ENCODE measurements at regions not wholly inside any gene's neighbourhood (a gene's known extent, or its start where the extent isn't known, plus 50 kb on each side); places are given as distances from the start of the nearest gene placed in this dataset.

GRCh38 chr13:72412481-72412880 is 314.9 kb downstream of the MZT1 start:
- TF ChIP-seq CTCF (IDR thresholded peaks at IDR 0.05): no peak
- no peak for TF ChIP-seq POLR2AphosphoS5 (IDR thresholded peaks at IDR 0.05)
- TF ChIP-seq POLR2A (IDR thresholded peaks at IDR 0.05): no peak
